Effector CD4-positive, alpha-beta T cell (primary cell): ENCODE measurements at regions not wholly inside any gene's neighbourhood (a gene's known extent, or its start where the extent isn't known, plus 50 kb on each side); places are given as distances from the start of the nearest gene placed in this dataset.

Experiments
- DNase-seq: peaks from one replicate; pipeline ENCODE4 v3.0.0-alpha.2; 2020

- DNase-seq, result no peak
Observed at GRCh38 chr22:48896766-48897644, 930.7 kb downstream of the BRD1 start.

GRCh38 chr22:48895831-48896765, 931.6 kb downstream of the BRD1 start:
- DNase-seq, result no peak

GRCh38 chr22:48895336-48895735, 932.3 kb downstream of the BRD1 start:
- DNase-seq, result no peak

DNA sequence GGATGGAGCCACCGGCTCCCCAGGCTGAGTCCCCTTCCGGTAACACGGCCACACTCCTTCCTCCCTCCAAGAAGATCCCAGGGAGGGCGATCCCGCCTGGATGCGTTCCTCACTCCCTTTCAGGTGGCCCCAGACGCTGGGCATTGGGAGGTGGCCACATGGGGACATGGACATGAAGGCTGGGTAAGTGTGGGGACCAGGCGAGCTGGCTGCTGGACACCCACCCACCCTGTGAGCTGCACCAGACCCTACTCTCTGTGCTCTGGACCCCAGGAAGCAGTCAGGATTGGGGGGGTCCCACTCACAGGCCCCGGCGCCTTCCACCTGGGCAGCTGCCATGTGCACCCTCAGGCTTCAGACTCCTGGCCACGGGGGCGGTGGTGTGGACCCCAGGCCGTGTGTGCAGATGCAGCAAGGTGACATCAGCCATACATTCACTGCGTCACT, 932.8 kb downstream of the BRD1 start:
- no peak for DNase-seq

DNA sequence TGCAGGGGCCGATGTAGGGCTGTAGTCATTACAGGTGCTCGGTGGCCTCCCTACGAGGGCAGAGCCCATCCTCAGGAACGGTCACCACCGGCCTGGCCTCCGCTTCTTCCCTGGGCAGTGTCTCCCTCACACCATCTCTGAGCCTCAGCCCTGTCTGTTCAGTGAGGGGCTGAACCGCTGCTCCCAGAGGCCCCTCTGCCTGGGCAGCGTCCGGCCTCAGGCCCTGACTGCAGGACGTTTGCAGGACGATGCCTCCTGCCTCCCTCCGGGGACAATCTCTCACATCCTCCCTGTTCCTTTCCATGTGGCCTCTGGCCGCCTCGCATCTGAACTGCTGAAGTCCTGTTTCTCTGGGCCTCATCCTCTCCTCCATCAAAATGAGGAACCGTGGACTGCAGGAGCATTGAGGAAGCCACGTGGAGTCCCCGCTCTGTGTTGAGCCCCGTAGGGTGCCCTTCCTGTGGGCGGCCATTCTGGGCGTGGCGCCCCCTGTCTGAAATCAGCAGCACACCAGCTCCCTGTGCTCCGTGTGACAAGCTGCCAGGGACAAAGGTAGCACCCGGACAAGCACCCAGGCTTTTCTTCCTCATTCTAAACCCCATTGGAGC, 933.5 kb downstream of the BRD1 start:
- no peak for DNase-seq

GRCh38 chr22:48893288-48894063, 934.2 kb downstream of the BRD1 start:
- DNase-seq, result no peak

DNA sequence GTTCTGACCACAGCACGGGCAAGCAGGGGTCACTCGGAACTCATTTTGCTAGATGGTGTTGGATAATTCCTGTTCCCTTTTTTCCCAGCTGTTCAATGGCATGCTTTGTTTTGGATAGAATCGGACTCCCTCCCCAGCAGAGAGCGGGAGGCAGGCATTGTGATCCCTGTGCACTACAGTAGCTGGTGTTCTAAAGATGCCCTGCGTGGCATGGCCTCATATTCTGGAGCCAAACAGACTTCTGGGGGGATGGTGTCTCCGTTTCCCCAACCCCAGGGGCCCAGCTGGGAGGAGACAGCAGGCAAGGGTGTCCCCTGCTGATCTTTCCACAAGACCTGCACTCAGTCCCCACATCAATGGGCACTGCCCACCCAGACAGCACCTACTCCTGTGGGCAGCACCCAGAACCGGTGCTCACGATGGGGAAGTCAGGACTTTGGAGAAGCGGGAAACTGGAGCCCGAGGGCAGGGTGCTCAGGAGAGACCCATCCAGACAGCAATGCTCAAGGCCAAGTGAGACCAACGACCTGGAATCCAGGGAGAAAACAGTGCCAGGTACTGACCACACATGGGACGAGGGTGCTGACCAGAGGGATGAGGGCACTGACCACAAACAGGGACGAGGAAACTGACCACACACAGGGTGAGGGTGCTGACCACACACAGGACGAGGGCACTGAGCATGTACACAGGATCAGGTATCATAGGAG, 934.9 kb downstream of the BRD1 start:
- DNase-seq, result no peak

- no peak for DNase-seq
Observed at GRCh38 chr22:48891688-48892577, 935.7 kb downstream of the BRD1 start.

DNA sequence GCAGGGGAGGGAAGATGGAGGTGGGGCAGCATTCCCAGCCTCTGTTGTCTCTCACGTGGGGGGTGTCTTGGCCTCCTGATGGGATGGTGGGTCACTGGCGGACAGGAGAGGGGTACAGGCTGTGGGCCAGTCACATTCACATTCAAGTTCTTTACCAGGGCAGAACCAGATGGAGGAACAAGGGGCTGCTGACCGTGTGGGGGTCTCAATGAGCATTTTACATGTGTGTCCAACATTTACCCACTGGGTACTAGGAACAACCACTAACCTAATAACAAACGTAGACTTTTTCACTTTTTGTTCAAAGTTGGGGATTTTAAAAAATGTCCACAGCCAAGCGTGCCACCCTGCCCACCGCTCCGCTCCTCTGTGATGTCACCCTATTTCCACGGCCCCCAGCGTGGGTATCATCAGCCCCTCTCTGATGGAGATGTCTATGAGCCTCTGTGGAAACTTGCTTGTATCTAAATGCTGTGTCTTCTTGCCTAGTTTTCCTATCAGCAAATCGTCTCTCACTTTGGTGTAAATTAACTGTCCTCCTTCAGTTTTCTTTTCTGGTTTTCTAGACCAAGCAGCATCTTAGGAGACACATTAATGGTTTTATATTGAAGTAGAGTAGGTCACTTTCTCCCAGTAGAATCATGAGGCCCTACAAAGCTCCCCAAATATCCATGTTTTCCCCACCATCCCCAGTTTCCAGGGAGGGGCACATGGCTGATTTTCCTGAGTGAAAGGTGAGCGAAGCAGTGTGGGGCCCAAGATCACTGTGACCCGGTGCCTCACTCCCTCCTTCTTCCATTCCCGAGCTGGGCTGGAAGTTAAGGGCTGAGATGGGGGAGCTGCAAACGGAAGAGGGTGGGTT, 936.7 kb downstream of the BRD1 start:
- DNase-seq, result no peak

DNA sequence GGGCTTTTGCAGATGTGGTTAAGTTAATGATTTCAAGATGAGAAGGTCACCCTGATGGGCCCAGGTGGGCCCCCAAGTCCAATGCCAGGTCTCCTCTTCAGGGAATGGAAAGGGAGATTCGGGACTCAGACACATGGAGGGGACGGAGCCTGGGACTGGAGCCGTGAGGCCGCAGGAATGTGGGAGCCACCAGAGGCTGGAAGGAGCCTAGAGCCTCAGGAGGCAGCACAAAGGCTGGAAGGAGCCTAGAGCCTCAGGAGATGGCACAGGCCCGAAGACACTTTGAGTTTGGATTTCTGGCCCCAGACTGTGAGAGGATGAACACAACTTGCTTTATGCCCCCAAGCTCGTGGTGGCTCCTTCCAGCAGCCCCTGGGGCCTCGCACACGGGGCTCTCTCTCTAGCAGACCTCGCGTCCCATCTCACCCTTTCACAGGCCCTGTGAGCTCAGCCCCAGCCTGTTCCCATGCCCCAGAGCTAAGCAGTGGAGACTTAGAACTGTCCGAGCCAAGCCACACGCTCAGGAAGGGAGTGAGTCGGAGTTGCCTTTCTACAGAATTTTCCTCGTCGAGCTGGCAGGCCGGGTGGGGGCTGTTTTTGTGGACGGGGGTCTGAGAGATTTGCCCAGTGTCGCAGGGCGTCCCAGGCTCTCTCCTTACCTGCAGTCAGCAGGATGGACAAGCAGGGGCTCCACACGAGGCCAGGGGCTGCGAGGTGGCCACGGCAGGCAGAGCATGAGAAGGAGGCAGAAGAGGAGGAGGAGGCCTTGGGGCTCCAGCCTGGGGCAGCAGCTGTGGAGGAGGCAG, 937.6 kb downstream of the BRD1 start:
- no peak for DNase-seq

DNA sequence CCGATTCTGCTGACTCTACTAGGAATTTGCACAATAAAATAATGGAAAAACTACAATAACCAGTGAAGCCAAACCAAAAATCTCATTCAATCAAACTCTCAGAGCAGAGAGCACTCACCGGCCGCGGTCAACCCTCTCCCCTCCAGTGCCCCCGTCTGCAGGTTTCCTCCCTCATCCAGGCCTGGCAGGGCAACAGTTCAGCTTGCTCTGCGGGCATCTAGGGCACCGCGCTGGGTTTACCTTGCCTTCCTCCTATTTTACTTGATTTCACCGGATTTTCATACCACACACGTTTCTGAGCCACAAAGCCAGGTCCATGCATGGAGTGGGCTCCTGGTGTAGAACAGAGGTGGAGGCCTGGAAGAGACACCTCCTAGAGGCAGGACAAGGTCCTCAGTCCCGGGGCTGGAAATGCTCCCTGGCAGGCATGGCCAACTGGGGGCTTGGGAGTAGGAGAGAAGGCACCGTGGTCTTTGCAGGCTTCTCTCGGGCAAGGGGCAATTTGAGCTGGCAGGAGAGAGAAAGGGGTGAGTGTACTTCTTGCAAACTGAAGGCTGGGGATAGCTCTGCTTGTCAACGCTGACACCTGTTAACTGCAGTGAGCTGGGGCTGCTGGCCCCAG, 938.4 kb downstream of the BRD1 start:
- DNase-seq, result no peak

DNA sequence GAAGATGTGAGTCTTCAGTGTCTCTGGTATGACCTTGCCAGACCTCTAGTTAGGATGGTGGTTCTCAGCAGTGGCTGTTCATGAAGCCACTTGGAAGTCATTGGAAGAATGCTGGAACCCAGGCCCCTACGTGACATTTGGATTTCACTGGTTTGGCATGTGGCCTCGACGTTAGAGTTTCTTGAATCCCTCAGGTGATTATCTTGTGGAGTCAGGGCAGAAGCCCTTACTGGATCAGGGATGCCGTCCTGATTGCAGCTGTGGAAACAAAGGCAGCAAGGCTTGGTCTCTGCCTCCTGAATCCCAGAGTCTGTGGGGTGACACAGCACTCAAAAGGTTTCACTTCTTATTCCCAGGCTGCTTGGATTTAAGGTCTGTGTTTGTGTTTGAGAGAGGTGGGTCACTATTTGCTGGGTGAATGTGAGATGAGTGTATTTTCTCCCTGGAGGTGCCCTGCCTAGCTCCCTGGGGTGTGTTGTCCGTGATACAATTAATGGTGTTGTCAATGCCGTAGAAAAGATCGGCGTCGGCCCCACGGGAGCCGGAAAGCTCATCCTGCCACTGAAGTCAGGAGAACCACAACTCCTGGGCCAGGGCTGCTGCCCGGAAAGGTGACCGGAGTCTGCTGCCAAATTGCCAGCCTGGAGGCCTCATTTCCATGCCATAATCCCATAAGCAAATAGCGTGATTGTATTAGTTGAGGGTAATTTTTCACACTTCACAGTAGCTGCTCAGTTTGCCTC, 939.0 kb downstream of the BRD1 start:
- DNase-seq, result no peak

- DNase-seq, result no peak
Observed at GRCh38 chr22:48887394-48888332, 940.0 kb downstream of the BRD1 start.

DNA sequence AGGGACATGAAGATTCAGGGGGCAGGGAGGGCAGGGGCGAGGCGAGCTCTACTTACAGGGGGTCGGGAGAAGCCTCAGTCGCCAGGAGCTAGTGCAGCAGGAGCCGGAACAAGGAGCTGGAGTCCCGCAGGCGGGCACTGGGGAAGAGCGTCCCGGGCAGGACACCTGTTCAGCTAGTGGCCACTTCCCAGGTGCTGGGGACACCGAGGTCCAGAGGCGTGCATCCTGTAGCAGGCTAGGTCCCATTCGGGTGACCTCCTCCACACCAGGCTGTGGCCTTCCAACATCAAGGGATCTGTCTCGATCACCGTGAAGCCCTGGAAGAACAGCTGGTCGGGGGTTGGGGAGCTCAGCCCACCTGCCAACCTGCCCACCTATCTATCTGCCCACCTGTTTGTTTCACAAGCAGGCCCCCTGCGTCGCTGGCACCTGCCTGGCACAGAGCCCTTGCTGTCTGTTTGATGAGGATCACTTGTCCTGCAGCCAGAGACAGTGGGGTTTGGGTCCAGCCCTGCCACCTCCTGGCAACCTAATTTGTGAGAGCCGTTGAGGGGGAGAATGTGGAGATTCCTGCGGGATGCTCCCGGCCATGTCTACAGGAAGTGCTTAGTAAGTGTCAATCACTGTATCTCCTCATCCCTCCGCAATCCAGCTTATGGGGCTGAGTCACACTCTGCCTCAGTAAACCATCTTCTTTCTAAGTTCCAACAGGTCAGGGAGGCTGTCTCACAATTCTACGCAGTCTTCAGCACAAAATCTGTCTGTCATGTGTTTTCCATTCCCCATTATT, 940.9 kb downstream of the BRD1 start:
- DNase-seq, result no peak

GRCh38 chr22:48885919-48886305, 941.8 kb downstream of the BRD1 start:
- no peak for DNase-seq
